ENCODE measurements at regions not wholly inside any gene's neighbourhood (a gene's known extent, or its start where the extent isn't known, plus 50 kb on each side); places are given as distances from the start of the nearest gene placed in this dataset.
"Not testable (repeated sequence)": the region's sequence is repeated elsewhere in the genome, so short reads cannot be mapped to it uniquely, and the experiment has no call there.

- Histone ChIP-seq H3K9ac (ENCODE audit: low read length) (no peak overlapping the region), H3K27me3 (ENCODE audit: control insufficient read depth, insufficient read depth, low read length) (no peaks in the 10 kb centered on the region), H3K36me3 (ENCODE audit: control insufficient read depth, insufficient read depth, low read length) (no peaks in the 10 kb centered on the region), H3K4me3 (ENCODE audit: low read depth, low read length) (no peak overlapping the region), H3K27ac (ENCODE audit: low read depth, low read length) (no peak overlapping the region), H3K4me1 (ENCODE audit: control insufficient read depth, insufficient read depth, low read length) (no peaks in the 10 kb centered on the region), H3K9me3 (ENCODE audit: control insufficient read depth, insufficient read depth, low read depth, low read length) (no peaks in the 10 kb centered on the region; the same call in 1 of the 2 replicates)
These were observed 84.0 kb upstream of the OSBPL11 start for GRCh38 chr3:125679258-125679657.

DNA sequence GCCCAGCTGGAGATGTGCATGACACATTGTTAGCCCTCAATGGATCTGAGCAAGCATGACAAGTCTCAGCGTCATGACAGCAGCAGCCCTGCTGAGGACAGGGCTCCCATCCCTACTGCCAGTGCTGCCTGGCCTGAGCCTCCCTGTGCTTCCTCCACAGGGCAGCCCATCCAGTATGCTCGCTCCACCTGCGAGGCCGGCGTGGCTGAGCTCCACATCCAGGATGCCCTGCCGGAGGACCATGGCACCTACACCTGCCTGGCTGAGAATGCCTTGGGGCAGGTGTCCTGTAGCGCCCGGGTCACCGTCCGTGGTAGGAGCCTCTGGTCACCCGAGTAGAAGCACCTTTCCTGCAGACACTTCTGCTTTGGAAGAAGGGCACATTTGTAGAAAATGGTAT is 85.8 kb upstream of the OSBPL11 start:
- Histone ChIP-seq H3K36me3 (ENCODE audit: control insufficient read depth, insufficient read depth, low read length) (no peaks in the 10 kb centered on the region), H3K9ac (ENCODE audit: low read length) (no peak overlapping the region), H3K27ac (ENCODE audit: low read depth, low read length) (no peak overlapping the region), H3K4me3 (ENCODE audit: low read depth, low read length) (no peak overlapping the region), H3K4me1 (ENCODE audit: control insufficient read depth, insufficient read depth, low read length) (no peaks in the 10 kb centered on the region), H3K9me3 (ENCODE audit: control insufficient read depth, insufficient read depth, low read depth, low read length) (no peaks in the 10 kb centered on the region; the same call in 1 of the 2 replicates), H3K27me3 (ENCODE audit: control insufficient read depth, insufficient read depth, low read length) (no peaks in the 10 kb centered on the region)

DNA sequence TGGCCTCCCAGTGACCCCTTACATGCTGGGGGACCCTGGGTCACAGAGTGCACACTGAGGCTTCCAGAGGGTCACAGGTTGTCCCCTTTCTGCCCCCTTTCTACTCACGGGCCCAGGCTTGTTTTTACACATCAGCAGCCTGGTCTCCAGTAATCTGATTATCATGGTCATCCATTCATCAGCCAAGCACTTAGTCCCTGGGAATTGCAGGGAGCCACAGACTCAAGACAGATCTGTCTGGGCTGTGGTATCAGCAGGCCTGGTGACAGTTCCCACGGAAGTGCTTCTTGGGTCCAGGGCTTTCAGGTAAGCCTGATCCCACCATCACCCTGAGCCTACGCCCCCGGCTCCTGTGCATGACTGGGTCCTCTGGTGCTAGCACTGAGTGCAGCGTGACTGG is 86.6 kb upstream of the OSBPL11 start:
- H3K36me3 ChIP-seq (ENCODE audit: control insufficient read depth, insufficient read depth, low read length); H3K4me1 ChIP-seq (ENCODE audit: control insufficient read depth, insufficient read depth, low read length); H3K4me3 ChIP-seq (ENCODE audit: low read depth, low read length); H3K9me3 ChIP-seq (ENCODE audit: control insufficient read depth, insufficient read depth, low read depth, low read length); H3K27ac ChIP-seq (ENCODE audit: low read depth, low read length); H3K9ac ChIP-seq (ENCODE audit: low read length); H3K27me3 ChIP-seq (ENCODE audit: control insufficient read depth, insufficient read depth, low read length): not testable (repeated sequence)

- H3K36me3 ChIP-seq (ENCODE audit: control insufficient read depth, insufficient read depth, low read length); H3K9me3 ChIP-seq (ENCODE audit: control insufficient read depth, insufficient read depth, low read depth, low read length); H3K4me1 ChIP-seq (ENCODE audit: control insufficient read depth, insufficient read depth, low read length); H3K9ac ChIP-seq (ENCODE audit: low read length); H3K27me3 ChIP-seq (ENCODE audit: control insufficient read depth, insufficient read depth, low read length); H3K27ac ChIP-seq (ENCODE audit: low read depth, low read length); H3K4me3 ChIP-seq (ENCODE audit: low read depth, low read length): not testable (repeated sequence)
These were observed 87.3 kb upstream of the OSBPL11 start for GRCh38 chr3:125682610-125683009.

DNA sequence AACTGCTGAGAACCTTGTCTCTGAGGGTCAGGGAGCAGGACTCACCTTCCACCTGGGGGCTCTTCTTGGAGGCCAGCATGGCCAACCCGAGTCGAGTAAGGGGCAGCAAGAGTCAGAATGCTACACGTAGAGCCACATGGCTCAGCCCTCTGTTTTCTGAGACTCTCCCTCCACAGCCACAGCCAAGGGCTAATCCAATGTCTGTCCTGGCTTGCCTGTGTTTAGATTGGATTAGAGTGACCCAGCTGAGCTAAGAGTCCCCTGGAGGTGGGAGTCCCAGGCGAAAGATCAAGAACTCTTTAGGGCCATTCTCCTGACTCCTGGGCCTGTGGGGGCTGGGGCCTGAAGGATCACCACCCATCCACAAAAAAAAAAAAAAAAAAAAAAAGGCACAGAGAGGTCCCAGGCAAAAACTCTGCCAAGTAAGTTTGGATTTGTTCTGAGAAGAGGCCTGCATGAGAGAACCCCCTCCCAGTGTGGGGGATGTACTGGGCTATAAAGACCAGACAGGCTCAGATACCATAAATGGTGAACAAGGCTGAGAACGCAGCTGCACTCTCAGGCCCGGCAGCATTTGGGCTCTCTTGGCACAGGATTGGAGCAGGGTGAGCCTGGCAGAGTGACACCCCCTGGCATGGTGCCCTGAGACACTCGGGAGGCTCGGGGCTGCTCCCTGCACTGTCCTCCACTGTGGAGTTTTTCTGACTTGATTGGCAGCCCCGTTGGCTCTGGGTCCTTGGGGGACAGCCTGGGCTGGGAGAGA is 88.0 kb upstream of the OSBPL11 start:
- Histone ChIP-seq H3K9ac (ENCODE audit: low read length) (no peak overlapping the region), H3K27me3 (ENCODE audit: control insufficient read depth, insufficient read depth, low read length) (no peaks in the 10 kb centered on the region), H3K36me3 (ENCODE audit: control insufficient read depth, insufficient read depth, low read length) (no peaks in the 10 kb centered on the region), H3K27ac (ENCODE audit: low read depth, low read length) (no peak overlapping the region), H3K4me1 (ENCODE audit: control insufficient read depth, insufficient read depth, low read length) (no peaks in the 10 kb centered on the region), H3K4me3 (ENCODE audit: low read depth, low read length) (no peak overlapping the region), H3K9me3 (ENCODE audit: control insufficient read depth, insufficient read depth, low read depth, low read length) (no peaks in the 10 kb centered on the region; the same call in 1 of the 2 replicates)

DNA sequence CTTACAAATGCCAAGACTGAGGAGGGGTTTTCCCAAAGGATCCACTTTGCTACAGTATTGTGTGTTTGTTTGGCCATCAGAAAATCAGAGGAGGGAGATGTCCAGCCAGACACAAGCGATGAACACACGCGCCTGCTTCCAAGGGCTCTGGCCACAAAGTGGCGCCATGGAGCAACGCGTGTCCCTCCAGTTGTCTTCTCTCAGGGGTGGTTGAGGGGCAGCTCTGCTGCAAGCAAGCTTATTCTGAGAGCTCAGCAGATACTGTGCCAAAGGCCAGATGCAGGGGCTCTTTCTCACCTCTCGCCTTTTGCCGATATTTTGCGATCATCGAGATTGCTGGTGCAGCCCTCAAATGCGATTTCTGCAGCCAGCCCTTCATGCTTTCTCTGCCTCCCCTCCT is 88.9 kb upstream of the OSBPL11 start:
- Histone ChIP-seq H3K9me3 (ENCODE audit: control insufficient read depth, insufficient read depth, low read depth, low read length) (no peaks in the 10 kb centered on the region; the same call in 1 of the 2 replicates), H3K4me3 (ENCODE audit: low read depth, low read length) (no peak overlapping the region), H3K27me3 (ENCODE audit: control insufficient read depth, insufficient read depth, low read length) (no peaks in the 10 kb centered on the region), H3K36me3 (ENCODE audit: control insufficient read depth, insufficient read depth, low read length) (no peaks in the 10 kb centered on the region), H3K27ac (ENCODE audit: low read depth, low read length) (no peak overlapping the region), H3K9ac (ENCODE audit: low read length) (no peak overlapping the region), H3K4me1 (ENCODE audit: control insufficient read depth, insufficient read depth, low read length) (no peaks in the 10 kb centered on the region)

GRCh38 chr3:125685741-125686140 is 90.4 kb upstream of the OSBPL11 start:
- H3K9me3 ChIP-seq (ENCODE audit: control insufficient read depth, insufficient read depth, low read depth, low read length); H3K4me3 ChIP-seq (ENCODE audit: low read depth, low read length); H3K27ac ChIP-seq (ENCODE audit: low read depth, low read length); H3K4me1 ChIP-seq (ENCODE audit: control insufficient read depth, insufficient read depth, low read length); H3K9ac ChIP-seq (ENCODE audit: low read length); H3K36me3 ChIP-seq (ENCODE audit: control insufficient read depth, insufficient read depth, low read length); H3K27me3 ChIP-seq (ENCODE audit: control insufficient read depth, insufficient read depth, low read length): not testable (repeated sequence)

- H3K9me3 ChIP-seq (ENCODE audit: control insufficient read depth, insufficient read depth, low read depth, low read length) = no peaks in the 10 kb centered on the region
- H3K36me3 ChIP-seq (ENCODE audit: control insufficient read depth, insufficient read depth, low read length) = no peaks in the 10 kb centered on the region
- no peak overlapping the region for H3K9ac ChIP-seq (ENCODE audit: low read length)
- H3K27me3 ChIP-seq (ENCODE audit: control insufficient read depth, insufficient read depth, low read length) = no peaks in the 10 kb centered on the region
- no peak overlapping the region for H3K27ac ChIP-seq (ENCODE audit: low read depth, low read length)
- H3K4me3 ChIP-seq (ENCODE audit: low read depth, low read length) = no peak overlapping the region
- H3K4me1 ChIP-seq (ENCODE audit: control insufficient read depth, insufficient read depth, low read length) = no peaks in the 10 kb centered on the region
These were observed 97.1 kb upstream of the OSBPL11 start for GRCh38 chr3:125692361-125692760.

DNA sequence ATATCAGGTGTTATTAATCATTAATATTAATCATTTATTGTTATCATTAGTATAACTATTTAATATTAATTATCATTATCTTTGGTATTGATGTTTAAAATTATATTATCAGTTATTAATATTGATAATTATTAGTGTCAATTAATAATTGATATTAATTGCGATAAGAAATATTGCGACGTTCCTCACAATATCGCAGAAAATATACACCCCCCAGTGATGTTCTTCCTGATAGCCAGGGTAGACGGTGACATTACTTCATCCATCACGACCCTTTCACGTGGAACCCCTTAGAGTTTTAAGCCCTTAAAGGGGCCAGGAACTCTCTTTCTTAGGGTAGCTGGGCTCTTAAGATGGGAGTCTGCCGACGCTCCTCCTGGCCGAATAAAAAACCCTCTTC is 98.6 kb upstream of the OSBPL11 start:
- no peak overlapping the region for H3K4me3 ChIP-seq (ENCODE audit: low read depth, low read length)
- no peak overlapping the region for H3K9ac ChIP-seq (ENCODE audit: low read length)
- no peaks in the 10 kb centered on the region for H3K4me1 ChIP-seq (ENCODE audit: control insufficient read depth, insufficient read depth, low read length)
- no peaks in the 10 kb centered on the region for H3K36me3 ChIP-seq (ENCODE audit: control insufficient read depth, insufficient read depth, low read length)
- H3K9me3 ChIP-seq (ENCODE audit: control insufficient read depth, insufficient read depth, low read depth, low read length) = no peaks in the 10 kb centered on the region
- H3K27me3 ChIP-seq (ENCODE audit: control insufficient read depth, insufficient read depth, low read length) = no peaks in the 10 kb centered on the region
- no peak overlapping the region for H3K27ac ChIP-seq (ENCODE audit: low read depth, low read length)

DNA sequence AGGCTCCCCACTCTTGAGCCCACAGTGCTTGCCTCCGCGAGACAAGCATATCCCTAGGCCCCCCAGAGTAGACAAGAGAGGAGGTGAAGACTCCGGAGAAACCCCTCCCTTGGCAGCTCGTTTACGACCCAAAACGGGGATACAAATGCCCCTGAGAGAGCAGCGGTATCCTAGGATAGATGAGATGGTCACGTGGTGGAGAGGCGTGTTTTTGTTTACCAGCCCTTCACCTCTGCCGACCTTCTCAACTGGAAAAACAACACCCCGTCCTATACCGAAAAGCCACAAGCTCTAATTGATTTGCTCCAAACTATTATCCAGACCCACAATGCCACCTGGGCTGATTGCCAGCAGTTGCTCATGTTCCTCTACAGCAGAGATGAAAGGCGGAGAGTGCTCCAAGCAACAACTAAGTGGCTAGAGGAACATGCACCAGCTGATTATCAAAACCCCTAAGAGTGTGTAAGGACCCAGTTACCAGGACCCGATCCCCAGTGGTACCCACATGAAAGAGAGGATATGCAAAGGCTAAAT is 99.5 kb upstream of the OSBPL11 start:
- Histone ChIP-seq H3K9ac (ENCODE audit: low read length) (no peak overlapping the region), H3K4me3 (ENCODE audit: low read depth, low read length) (no peak overlapping the region), H3K27ac (ENCODE audit: low read depth, low read length) (no peak overlapping the region), H3K4me1 (ENCODE audit: control insufficient read depth, insufficient read depth, low read length) (no peaks in the 10 kb centered on the region), H3K27me3 (ENCODE audit: control insufficient read depth, insufficient read depth, low read length) (no peaks in the 10 kb centered on the region), H3K9me3 (ENCODE audit: control insufficient read depth, insufficient read depth, low read depth, low read length) (no peaks in the 10 kb centered on the region), H3K36me3 (ENCODE audit: control insufficient read depth, insufficient read depth, low read length) (no peaks in the 10 kb centered on the region)

DNA sequence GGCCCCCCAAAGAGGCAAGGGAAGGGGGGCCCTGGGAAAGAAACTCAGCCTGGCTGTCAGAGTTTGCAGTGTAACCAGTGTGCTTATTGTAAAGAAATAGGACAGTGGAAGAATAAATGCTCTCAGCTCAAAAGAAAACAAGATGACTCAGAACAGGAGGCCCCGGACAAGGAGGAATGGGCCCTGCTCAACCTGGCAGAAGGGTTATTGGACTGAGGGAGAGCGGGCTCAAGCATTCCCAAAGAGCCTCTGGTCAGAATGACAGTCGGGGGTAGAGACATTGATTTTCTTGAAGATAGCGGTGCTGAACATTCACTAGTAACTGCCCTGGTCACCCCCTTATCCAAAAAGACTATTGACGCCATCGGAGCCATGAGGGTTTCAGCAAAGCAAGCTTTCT is 100.4 kb upstream of the OSBPL11 start:
- H3K9ac ChIP-seq (ENCODE audit: low read length) = no peak overlapping the region

More for the DNA sequence above, 100.4 kb upstream of the OSBPL11 start:
- no peaks in the 10 kb centered on the region for H3K27me3 ChIP-seq (ENCODE audit: control insufficient read depth, insufficient read depth, low read length)
- no peak overlapping the region for H3K4me3 ChIP-seq (ENCODE audit: low read depth, low read length)
- H3K36me3 ChIP-seq (ENCODE audit: control insufficient read depth, insufficient read depth, low read length) = no peaks in the 10 kb centered on the region
- H3K27ac ChIP-seq (ENCODE audit: low read depth, low read length) = no peak overlapping the region
- H3K9me3 ChIP-seq (ENCODE audit: control insufficient read depth, insufficient read depth, low read depth, low read length) = no peaks in the 10 kb centered on the region
- no peaks in the 10 kb centered on the region for H3K4me1 ChIP-seq (ENCODE audit: control insufficient read depth, insufficient read depth, low read length)

Measured in HUES6 (cell line).